H1 (cell line): ENCODE measurements at regions not wholly inside any gene's neighbourhood (a gene's known extent, or its start where the extent isn't known, plus 50 kb on each side); places are given as distances from the start of the nearest gene placed in this dataset.

Experiments
- CTCF ChIA-PET: fragments of 300-600 bp; sonication (Branson Sonifier 250); formaldehyde crosslinking; loops from one replicate; lab custom pipeline; 2021; ENCODE audit not compliant: partially characterized antibody; lab: Charles Lee
- POLR2A ChIA-PET: fragments of 300-600 bp; sonication (Branson Sonifier 250); formaldehyde crosslinking; loops from one replicate; lab custom pipeline; 2021; ENCODE audit warnings: inconsistent platforms; ENCODE audit not compliant: partially characterized antibody; lab: Charles Lee
- DNase-seq, 2 experiments: peaks; one replicate each; pipeline versions ENCODE4 v3.0.0 to v3.0.0-alpha.2; 2010 to 2022; ENCODE audit warnings: low spot score in 2 of 2, low read depth in 1 of 2, mixed read lengths in 1 of 2
- FAIRE-seq: peaks from 2 replicates; lab custom pipeline; 2011; peaks lifted over from hg19 to GRCh38; lab: Jason Lieb, UNC
- H2AFZ ChIP-seq: 2 replicates; pipeline ENCODE4 v1.8.1; 2012; ENCODE audit warnings: low read length, inconsistent platforms
- H2AK5ac ChIP-seq: 2 replicates; pipeline ENCODE4 v1.6.1; 2013; ENCODE audit warnings: low read depth, low read length
- H2BK120ac ChIP-seq: replicated peaks from 2 replicates; pipeline ENCODE3; 2013; ENCODE audit warnings: low read depth, low read length, inconsistent platforms
- H2BK12ac ChIP-seq: 2 replicates; pipeline ENCODE4 v1.6.1; 2013; ENCODE audit warnings: low read depth, low read length
- H2BK15ac ChIP-seq: 2 replicates; pipeline ENCODE4 v1.6.1; 2013; ENCODE audit warnings: low read length
- H2BK20ac ChIP-seq: 2 replicates; pipeline ENCODE4 v1.6.1; 2013; ENCODE audit warnings: low read length
- H2BK5ac ChIP-seq: 2 replicates; pipeline ENCODE4 v1.6.1; 2013; ENCODE audit warnings: low read depth, low read length
- H3K14ac ChIP-seq: 2 replicates; pipeline ENCODE4 v1.6.1; 2013; ENCODE audit warnings: inconsistent platforms; ENCODE audit not compliant: insufficient read length
- H3K18ac ChIP-seq: 2 replicates; pipeline ENCODE4 v1.6.1; 2013; ENCODE audit warnings: low read length; ENCODE audit errors: extremely low read depth
- H3K23ac ChIP-seq: 2 replicates; pipeline ENCODE4 v1.6.1; 2013; ENCODE audit warnings: inconsistent platforms; ENCODE audit not compliant: insufficient read length
- H3K23me2 ChIP-seq: 2 replicates; pipeline ENCODE4 v1.6.1; 2013; ENCODE audit warnings: low read depth, low read length
- H3K27ac ChIP-seq: 2 replicates; pipeline ENCODE4 v1.6.1; 2011; ENCODE audit warnings: low read depth, low read length, inconsistent platforms
- H3K27me3 ChIP-seq, 4 experiments: replicated peaks in 1 of 4; 1 replicate in 1 of 4; 2 replicates in 3 of 4; pipeline versions ENCODE4 v1.6.1 to v1.8.1; 2011 to 2013; ENCODE audit warnings: low read length in 3 of 4, mild to moderate bottlenecking in 3 of 4, inconsistent platforms in 2 of 4, mixed read lengths in 2 of 4, moderate library complexity in 1 of 4; ENCODE audit not compliant: control insufficient read depth in 3 of 4, insufficient read depth in 3 of 4; ENCODE audit errors: extremely low read depth in 1 of 4
- H3K36me3 ChIP-seq, 4 experiments: 2 replicates each; pipeline versions ENCODE4 v1.6.1 to v1.8.1; 2011 to 2013; ENCODE audit warnings: mild to moderate bottlenecking in 4 of 4, low read length in 3 of 4, moderate library complexity in 2 of 4, control low read depth in 1 of 4, inconsistent platforms in 1 of 4; ENCODE audit not compliant: insufficient read depth in 4 of 4, control insufficient read depth in 2 of 4
- H3K4ac ChIP-seq: replicated peaks from 2 replicates; pipeline ENCODE3; 2013; ENCODE audit warnings: low read length, low read depth, mixed read lengths, inconsistent platforms; ENCODE audit not compliant: insufficient read length
- H3K4me1 ChIP-seq, 4 experiments: replicated peaks in 1 of 4; 1 replicate in 1 of 4; 2 replicates in 3 of 4; pipeline versions ENCODE4 v1.6.1 to v1.8.1; 2011 to 2013; ENCODE audit warnings: low read length in 3 of 4, inconsistent platforms in 2 of 4, mixed read lengths in 1 of 4; ENCODE audit not compliant: insufficient read depth in 4 of 4, control insufficient read depth in 3 of 4
- H3K4me2 ChIP-seq, 2 experiments: 2 replicates each; pipeline versions ENCODE4 v1.6.1 to v1.8.1; 2011 to 2013; ENCODE audit warnings: low read depth in 2 of 2, low read length in 2 of 2, control low read depth in 1 of 2, inconsistent platforms in 1 of 2, mild to moderate bottlenecking in 1 of 2; ENCODE audit not compliant: insufficient read depth in 1 of 2
- H3K4me3 ChIP-seq, 4 experiments: fragments of 200-600, 300-600 bp in 1 of 4; sonication (generic), shearing (Covaris generic), sonication (Bioruptor Twin) in 1 of 4; 2 replicates each; pipeline versions ENCODE4 v1.5.1 to v1.8.1; 2011 to 2016; ENCODE audit warnings: low read length in 4 of 4, low read depth in 3 of 4, control low read depth in 2 of 4, inconsistent platforms in 2 of 4, mild to moderate bottlenecking in 2 of 4, mixed read lengths in 1 of 4, moderate library complexity in 1 of 4; ENCODE audit not compliant: insufficient read depth in 2 of 4; ENCODE audit errors: extremely low read depth in 1 of 4
- H3K56ac ChIP-seq: replicated peaks from 2 replicates; pipeline ENCODE3; 2013; ENCODE audit warnings: low read depth, mild to moderate bottlenecking, mixed read lengths, low read length, inconsistent platforms; ENCODE audit not compliant: insufficient read length
- H3K79me1 ChIP-seq: 2 replicates; pipeline ENCODE4 v1.6.1; 2013; ENCODE audit warnings: low read depth, low read length, control low read depth
- H3K79me2 ChIP-seq, 2 experiments: 2 replicates each; pipeline versions ENCODE4 v1.6.1 to v1.8.1; 2012 to 2013; ENCODE audit warnings: low read length in 2 of 2, mild to moderate bottlenecking in 2 of 2, inconsistent platforms in 1 of 2; ENCODE audit not compliant: insufficient read depth in 2 of 2, control insufficient read depth in 1 of 2
- H3K9ac ChIP-seq, 4 experiments: replicated peaks in 1 of 4; 1 replicate in 1 of 4; 2 replicates in 3 of 4; pipeline versions ENCODE4 v1.6.1 to v1.8.1; 2011 to 2013; ENCODE audit warnings: low read depth in 3 of 4, low read length in 3 of 4, control low read depth in 2 of 4, mild to moderate bottlenecking in 2 of 4, moderate library complexity in 2 of 4, inconsistent platforms in 1 of 4; ENCODE audit errors: extremely low read depth in 1 of 4
- H3K9me3 ChIP-seq, 2 experiments: 2 replicates each; pipeline versions ENCODE4 v1.6.1 to v1.8.1; 2012 to 2013; ENCODE audit warnings: mild to moderate bottlenecking in 2 of 2, moderate library complexity in 2 of 2, control low read depth in 1 of 2, inconsistent platforms in 1 of 2, low read depth in 1 of 2, low read length in 1 of 2, mixed read lengths in 1 of 2; ENCODE audit not compliant: insufficient read depth in 2 of 2
- H4K20me1 ChIP-seq, 2 experiments: replicated peaks in 1 of 2; 2 replicates each; pipeline versions ENCODE3 to v1.8.1; 2011 to 2013; ENCODE audit warnings: inconsistent platforms in 2 of 2, low read length in 2 of 2, mild to moderate bottlenecking in 1 of 2; ENCODE audit not compliant: insufficient read depth in 2 of 2, control insufficient read depth in 1 of 2
- H4K5ac ChIP-seq: 2 replicates; pipeline ENCODE4 v1.6.1; 2013; ENCODE audit warnings: low read length, low read depth, mixed read lengths, inconsistent platforms; ENCODE audit not compliant: insufficient read length
- H4K8ac ChIP-seq: 2 replicates; pipeline ENCODE4 v1.8.0; 2013; ENCODE audit warnings: mild to moderate bottlenecking, moderate library complexity, low read length, inconsistent platforms; ENCODE audit not compliant: insufficient read depth; ENCODE audit errors: extremely low read depth
- H4K91ac ChIP-seq: replicated peaks from 2 replicates; pipeline ENCODE3; 2013; ENCODE audit warnings: low read length, mixed read lengths, inconsistent platforms; ENCODE audit not compliant: insufficient read length
- BCL11A ChIP-seq, 2 experiments: IDR thresholded peaks; one replicate each; pipeline ENCODE4 v1.6.1; 2011; ENCODE audit warnings: low read depth in 2 of 2, low read length in 2 of 2, mild to moderate bottlenecking in 2 of 2
- BRCA1 ChIP-seq: IDR thresholded peaks from 2 replicates; pipeline ENCODE4 v1.6.1; 2012; ENCODE audit warnings: low read depth, low read length, improper control_type of control experiment
- CEBPB ChIP-seq: IDR thresholded peaks from 2 replicates; pipeline ENCODE4 v1.6.1; 2012; ENCODE audit warnings: low read depth, low read length
- CHD2 ChIP-seq: IDR thresholded peaks from 2 replicates; pipeline ENCODE4 v1.6.1; 2012; ENCODE audit warnings: low read length, improper control_type of control experiment
- GTF2F1 ChIP-seq: IDR thresholded peaks from 2 replicates; pipeline ENCODE4 v1.6.1; 2012; ENCODE audit warnings: low read depth, low read length, improper control_type of control experiment, borderline replicate concordance
- JUN ChIP-seq: IDR thresholded peaks from 2 replicates; pipeline ENCODE4 v1.6.1; 2011; ENCODE audit warnings: low read depth, mild to moderate bottlenecking, improper control_type of control experiment, low read length
- RFX5 ChIP-seq: IDR thresholded peaks from 2 replicates; pipeline ENCODE4 v1.6.1; 2011; ENCODE audit warnings: low read depth, low read length, improper control_type of control experiment, borderline replicate concordance
- RXRA ChIP-seq: IDR thresholded peaks from 2 replicates; pipeline ENCODE4 v1.6.1; 2011; ENCODE audit warnings: low read depth, mild to moderate bottlenecking, low read length, moderate library complexity; ENCODE audit not compliant: insufficient read depth
- SIN3A ChIP-seq, 2 experiments: IDR thresholded peaks in 1 of 2; conservative IDR thresholded peaks in 1 of 2; 2 replicates each; pipeline ENCODE4 v1.6.1; 2011 to 2012; ENCODE audit warnings: low read length in 2 of 2, improper control_type of control experiment in 1 of 2, low read depth in 1 of 2, mild to moderate bottlenecking in 1 of 2
- WGBS, 2 experiments: shearing (Covaris generic) in 1 of 2; methylation state at CpG; one replicate each; pipeline versions ENCODE4 v1.1.6 to v1.1.7; 2013 to 2015; ENCODE audit warnings: low lambda C conversion rate in 2 of 2, mixed read lengths in 2 of 2, inconsistent platforms in 1 of 2, low coverage in 1 of 2, missing lambda C conversion rate in 1 of 2; ENCODE audit not compliant: insufficient replicate concordance in 2 of 2, insufficient coverage in 1 of 2, insufficient read length in 1 of 2; ENCODE audit errors: extremely low coverage in 1 of 2, missing lambda C conversion rate in 1 of 2; 5-methylcytosine and 5-hydroxymethylcytosine counted together

DNA sequence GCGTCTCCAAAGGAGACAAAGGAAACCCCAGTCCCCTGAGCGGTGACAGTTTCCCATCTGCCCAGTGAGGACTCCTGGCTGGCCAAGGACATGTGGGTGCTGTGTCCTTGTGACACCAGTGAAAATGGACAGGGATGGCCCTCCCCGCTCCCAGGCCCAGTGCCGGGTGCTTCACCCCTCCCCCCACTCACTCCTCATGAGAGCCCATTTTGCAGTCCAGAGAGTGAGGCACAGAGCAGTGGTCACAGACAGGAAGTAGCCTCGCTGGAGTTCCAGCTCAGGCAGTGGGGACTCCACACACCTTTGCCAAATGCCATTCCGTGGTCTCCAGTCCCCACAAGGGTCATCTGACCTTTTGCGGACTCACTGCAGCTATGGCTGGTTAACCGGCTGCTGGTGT lies 642.9 kb downstream of the PTPRU start:
- H3K56ac ChIP-seq = no peak overlapping the region
- no peak overlapping the region for H2BK12ac ChIP-seq
- H4K91ac ChIP-seq = no peak overlapping the region
- no peak overlapping the region for H3K4me2 ChIP-seq
- H3K27ac ChIP-seq = no peak overlapping the region
- H3K18ac ChIP-seq = no peak overlapping the region
- H3K27me3 ChIP-seq = no peaks in the 10 kb centered on the region
- no peak overlapping the region for H3K9ac ChIP-seq
- no peak overlapping the region for H3K4me3 ChIP-seq
- no peak overlapping the region for H2BK20ac ChIP-seq
- H3K23me2 ChIP-seq = no peaks in the 10 kb centered on the region
- no peak overlapping the region for H3K14ac ChIP-seq
- H2AK5ac ChIP-seq = no peak overlapping the region
- H4K20me1 ChIP-seq = no peaks in the 10 kb centered on the region
- WGBS, 2 experiments = 88% methylated on average over 6 of the region's 8 CpGs; no CpG with 5 or more reads in 1 of the 2 experiments
- H2BK15ac ChIP-seq = no peak overlapping the region
- no peak overlapping the region for H3K23ac ChIP-seq
- no peaks in the 10 kb centered on the region for H3K9me3 ChIP-seq
- H3K79me1 ChIP-seq = no peaks in the 10 kb centered on the region
- no peak overlapping the region for H2BK120ac ChIP-seq
- H4K5ac ChIP-seq = no peak overlapping the region
- DNase-seq (no peak), FAIRE-seq (no peak)
- H3K4ac ChIP-seq = no peak overlapping the region
- POLR2A ChIA-PET = no interaction called here
- H3K36me3 ChIP-seq = no peaks in the 10 kb centered on the region
- H3K79me2 ChIP-seq = no peaks in the 10 kb centered on the region
- 0 out of 2 replicates have a peak overlapping the region, but pooled peaks have one; percentile 12 for H4K8ac ChIP-seq
- H2AFZ ChIP-seq = no peak overlapping the region
- CTCF ChIA-PET = interaction anchor here (0.7 to 2.4 kb wide), 5 partner anchors 11 to 485 kb away, joined by 3 to 8 read pairs (median 3); no protein-coding TSS in a partner anchor
- peaks cover 2 to 5% (median 4%) of the 10 kb centered on the region in 4 experiments for H3K4me1 ChIP-seq
- no peak overlapping the region; the same call in 1 of the 2 replicates for H2BK5ac ChIP-seq
- TF ChIP-seq CHD2 = no peak
- no peak for TF ChIP-seq SIN3A (conservative IDR thresholded peaks at IDR 0.05 in 1 of 2, IDR thresholded peaks at IDR 0.05 in 1 of 2; ENCODE audit: low read depth in 1 of 2, low read length in 2 of 2)
- TF ChIP-seq BRCA1 = no peak
- no peak for TF ChIP-seq RXRA
- no peak for TF ChIP-seq RFX5
- TF ChIP-seq CEBPB = no peak
- TF ChIP-seq JUN = no peak
- no peak for TF ChIP-seq GTF2F1
- TF ChIP-seq BCL11A (IDR thresholded peaks at IDR 0.05; ENCODE audit: low read depth in 2 of 2, low read length in 2 of 2) = no peak
